ENCODE measurements at regions not wholly inside any gene's neighbourhood (a gene's known extent, or its start where the extent isn't known, plus 50 kb on each side); places are given as distances from the start of the nearest gene placed in this dataset.

DNA sequence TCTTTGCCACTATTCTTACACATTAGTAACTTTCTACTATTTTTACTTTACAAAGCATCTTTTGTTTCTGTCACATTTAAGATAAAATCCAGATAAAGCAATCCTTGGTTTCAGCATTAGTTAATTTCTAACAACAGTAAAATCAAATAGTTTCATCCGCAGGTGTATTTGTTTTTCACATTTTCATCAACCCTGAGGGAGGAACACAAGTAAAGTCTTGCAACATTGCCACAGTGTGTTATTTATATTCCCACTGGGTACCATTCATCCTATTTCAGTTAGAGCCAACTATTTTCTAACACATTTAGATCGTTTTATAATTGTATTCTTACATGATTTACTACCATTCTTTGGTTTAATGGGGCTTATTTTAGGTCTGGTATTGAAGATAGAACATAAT lies 908.7 kb upstream of the CITED2 start:
- H3K27ac ChIP-seq = no peak overlapping the region
- no peak for TF ChIP-seq ZFX (IDR thresholded peaks at IDR 0.05; ENCODE audit: borderline replicate concordance)
- TF ChIP-seq, protein P1, sequence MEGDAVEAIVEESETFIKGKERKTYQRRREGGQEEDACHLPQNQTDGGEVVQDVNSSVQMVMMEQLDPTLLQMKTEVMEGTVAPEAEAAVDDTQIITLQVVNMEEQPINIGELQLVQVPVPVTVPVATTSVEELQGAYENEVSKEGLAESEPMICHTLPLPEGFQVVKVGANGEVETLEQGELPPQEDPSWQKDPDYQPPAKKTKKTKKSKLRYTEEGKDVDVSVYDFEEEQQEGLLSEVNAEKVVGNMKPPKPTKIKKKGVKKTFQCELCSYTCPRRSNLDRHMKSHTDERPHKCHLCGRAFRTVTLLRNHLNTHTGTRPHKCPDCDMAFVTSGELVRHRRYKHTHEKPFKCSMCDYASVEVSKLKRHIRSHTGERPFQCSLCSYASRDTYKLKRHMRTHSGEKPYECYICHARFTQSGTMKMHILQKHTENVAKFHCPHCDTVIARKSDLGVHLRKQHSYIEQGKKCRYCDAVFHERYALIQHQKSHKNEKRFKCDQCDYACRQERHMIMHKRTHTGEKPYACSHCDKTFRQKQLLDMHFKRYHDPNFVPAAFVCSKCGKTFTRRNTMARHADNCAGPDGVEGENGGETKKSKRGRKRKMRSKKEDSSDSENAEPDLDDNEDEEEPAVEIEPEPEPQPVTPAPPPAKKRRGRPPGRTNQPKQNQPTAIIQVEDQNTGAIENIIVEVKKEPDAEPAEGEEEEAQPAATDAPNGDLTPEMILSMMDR (IDR thresholded peaks at IDR 0.05) = no peak

DNA sequence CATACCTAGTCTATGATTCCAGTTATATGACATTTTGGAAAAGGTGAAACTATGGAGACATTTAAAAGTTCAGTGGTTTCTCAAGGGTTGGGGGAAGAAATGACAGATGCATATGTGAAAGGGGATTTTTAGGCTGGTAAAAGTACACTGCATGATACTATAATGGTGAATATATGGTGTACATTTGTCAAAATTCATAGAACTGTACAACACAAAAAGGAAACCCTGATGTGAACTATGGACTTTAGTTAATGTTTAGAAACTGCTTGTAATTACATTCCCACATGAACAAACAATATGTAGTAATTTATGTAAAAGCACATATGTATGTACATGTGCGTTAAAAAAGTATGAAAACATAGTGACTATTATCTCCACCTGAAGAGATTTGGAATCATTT lies 907.3 kb upstream of the CITED2 start:
- TF ChIP-seq, protein P1 (IDR thresholded peaks at IDR 0.05) = no peak
- TF ChIP-seq ZFX (IDR thresholded peaks at IDR 0.05; ENCODE audit: borderline replicate concordance) = no peak
- H3K27ac ChIP-seq = peak overlapping the region; percentile 67

DNA sequence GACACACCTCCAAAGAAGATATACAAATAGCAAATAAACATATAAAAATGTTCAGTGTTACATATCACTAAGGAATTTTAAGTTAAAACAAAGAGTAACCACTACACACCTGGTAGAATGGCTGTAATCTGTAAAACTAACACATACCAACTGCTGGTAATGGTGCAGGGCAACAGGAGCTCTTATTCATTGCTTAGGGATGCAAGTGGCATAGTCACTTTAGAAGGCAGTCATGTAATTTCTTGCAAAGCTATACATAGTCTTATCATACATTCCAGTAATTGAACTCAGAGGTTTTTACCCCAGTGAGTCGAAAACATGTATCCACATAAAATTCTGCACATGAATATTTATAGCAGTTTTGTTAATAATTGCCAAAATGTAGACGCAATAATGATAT lies 906.8 kb upstream of the CITED2 start:
- peak overlapping the region; percentile 67 for H3K27ac ChIP-seq
- no peak for TF ChIP-seq ZFX (IDR thresholded peaks at IDR 0.05; ENCODE audit: borderline replicate concordance)
- TF ChIP-seq, protein P1 (IDR thresholded peaks at IDR 0.05) = no peak

DNA sequence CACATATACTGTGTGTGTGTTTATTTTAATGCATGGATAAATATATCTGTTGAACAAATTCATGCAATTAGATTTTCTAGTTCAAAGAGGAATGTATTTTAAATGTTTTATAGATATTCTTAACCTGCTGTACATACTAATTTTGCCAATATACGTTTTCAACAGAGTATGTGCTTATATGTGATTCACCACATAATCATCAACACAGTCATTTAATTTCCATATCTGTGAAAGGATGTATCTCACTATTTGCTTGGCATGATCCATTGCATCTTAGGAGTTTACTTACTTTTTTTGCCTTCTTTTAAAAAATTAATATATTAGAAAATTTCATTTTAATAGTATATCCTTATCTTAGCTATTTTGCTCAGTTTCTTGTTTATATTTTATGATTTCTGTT lies 902.3 kb upstream of the CITED2 start:
- H3K27ac ChIP-seq = no peak overlapping the region
- TF ChIP-seq ZFX (IDR thresholded peaks at IDR 0.05; ENCODE audit: borderline replicate concordance) = no peak

DNA sequence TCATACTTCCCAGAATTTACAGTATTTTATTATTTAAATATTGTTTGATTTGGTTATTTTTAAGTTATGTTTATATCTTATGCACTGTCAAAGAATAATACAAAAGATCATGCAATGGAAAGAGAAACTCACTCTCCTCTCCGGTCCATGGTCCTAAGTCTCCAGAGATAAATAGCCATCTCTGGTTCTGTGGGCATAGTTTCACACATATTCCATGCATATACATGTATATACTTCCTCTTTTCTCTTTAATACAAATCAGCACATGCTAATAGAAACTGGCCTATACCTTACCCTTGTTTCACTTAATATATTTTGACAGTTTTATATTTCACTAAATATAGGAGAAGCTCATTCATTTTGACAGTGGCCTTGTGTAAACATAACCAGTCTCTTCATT lies 901.7 kb upstream of the CITED2 start:
- TF ChIP-seq, protein P1 (IDR thresholded peaks at IDR 0.05) = no peak
- TF ChIP-seq ZFX (IDR thresholded peaks at IDR 0.05; ENCODE audit: borderline replicate concordance) = no peak
- no peak overlapping the region for H3K27ac ChIP-seq

DNA sequence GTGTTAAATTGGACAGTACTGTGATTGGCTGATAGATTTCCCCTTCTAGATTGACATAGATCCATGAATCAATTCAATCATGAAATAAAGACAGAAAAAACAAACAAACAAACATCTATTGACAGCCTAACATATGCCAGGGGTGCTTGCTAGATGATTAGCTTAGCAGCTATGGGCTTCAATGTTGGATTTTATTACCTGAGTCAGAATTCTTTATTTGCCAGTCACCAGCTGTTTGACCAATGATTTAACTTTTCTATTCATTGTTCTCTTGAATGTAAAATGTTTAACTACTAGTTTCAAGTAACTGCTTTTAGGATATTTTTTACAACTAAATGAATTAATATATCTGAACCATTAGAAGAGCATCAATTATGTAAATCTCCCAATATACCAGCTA lies 901.3 kb upstream of the CITED2 start:
- no peak overlapping the region for H3K27ac ChIP-seq
- TF ChIP-seq, protein P1 (IDR thresholded peaks at IDR 0.05) = no peak
- no peak for TF ChIP-seq ZFX (IDR thresholded peaks at IDR 0.05; ENCODE audit: borderline replicate concordance)

DNA sequence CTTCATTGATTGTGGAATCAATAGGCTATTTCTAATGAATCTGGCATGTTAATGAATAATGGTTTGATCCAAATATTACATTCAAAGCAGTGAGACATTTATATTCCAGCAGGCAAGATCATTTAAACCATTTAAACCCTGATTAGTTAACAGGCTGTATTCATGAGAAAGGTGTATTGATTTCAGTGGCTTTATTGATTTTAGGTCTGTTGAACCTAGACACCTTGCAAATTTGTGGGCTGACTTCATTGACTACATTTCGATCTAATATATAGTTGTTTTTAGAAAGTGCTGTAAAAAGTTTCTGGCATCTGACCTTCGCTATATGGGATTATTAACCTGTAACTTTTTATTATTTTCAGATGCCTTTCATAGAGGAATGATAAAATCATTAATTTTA lies 900.1 kb upstream of the CITED2 start:
- H3K27ac ChIP-seq = no peak overlapping the region
- TF ChIP-seq, protein P1 (IDR thresholded peaks at IDR 0.05) = no peak
- no peak for TF ChIP-seq ZFX (IDR thresholded peaks at IDR 0.05; ENCODE audit: borderline replicate concordance)

DNA sequence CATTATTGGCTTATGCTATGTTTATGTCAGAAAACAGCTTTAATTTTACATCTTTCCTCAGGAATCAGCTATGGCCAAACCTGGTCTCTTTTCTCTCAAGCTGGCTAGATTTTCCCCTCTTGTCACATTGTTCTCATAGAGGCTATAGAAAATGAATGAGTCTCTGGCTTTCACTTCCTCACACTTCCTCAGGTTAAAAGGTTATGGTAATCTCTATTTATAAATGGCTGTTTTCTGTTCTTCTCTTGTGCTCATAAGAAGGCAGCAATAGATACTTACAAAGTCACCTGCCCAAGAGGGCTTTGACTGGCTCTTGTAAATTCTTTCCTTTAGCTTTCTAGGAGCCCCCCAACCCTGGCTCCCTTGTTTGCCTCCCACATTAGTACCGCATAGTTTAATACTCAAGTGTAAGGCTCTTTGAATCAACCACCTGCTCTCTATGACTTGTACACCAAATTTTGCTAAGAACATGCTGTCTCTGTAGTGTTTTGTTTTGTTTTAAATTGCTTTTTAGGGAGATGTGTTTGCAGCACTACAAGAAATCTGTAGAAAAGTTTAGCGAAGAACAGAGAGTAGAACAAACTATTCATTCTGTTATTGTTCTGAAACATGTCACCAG lies 897.4 kb upstream of the CITED2 start:
- no peak for TF ChIP-seq ZFX (IDR thresholded peaks at IDR 0.05; ENCODE audit: borderline replicate concordance)
- TF ChIP-seq, protein P1 (IDR thresholded peaks at IDR 0.05) = no peak

More for the DNA sequence above, 897.4 kb upstream of the CITED2 start:
- no peak overlapping the region for H3K27ac ChIP-seq
